GM19324 (cell line): ENCODE measurements at regions not wholly inside any gene's neighbourhood (a gene's known extent, or its start where the extent isn't known, plus 50 kb on each side); places are given as distances from the start of the nearest gene placed in this dataset.
"Not testable (repeated sequence)": the region's sequence is repeated elsewhere in the genome, so short reads cannot be mapped to it uniquely, and the experiment has no call there.

Experiments used
- ATAC-seq: cut with Tn5 transposase; IDR thresholded peaks from one replicate; pipeline ENCODE4 v1.9.1; 2021; ENCODE audit warnings: mild to moderate bottlenecking, moderate library complexity; ENCODE audit not compliant: unreplicated experiment, low FRiP score

- no peak for ATAC-seq
Measured at GRCh38 chr12:74595696-74596095, 58.1 kb downstream of the ATXN7L3B start.

GRCh38 chr12:74598819-74599218 is 61.2 kb downstream of the ATXN7L3B start:
- ATAC-seq = no peak

- no peak for ATAC-seq
Measured at GRCh38 chr12:74599932-74600331, 62.3 kb downstream of the ATXN7L3B start.

GRCh38 chr12:74600817-74601216 is 63.2 kb downstream of the ATXN7L3B start:
- not testable (repeated sequence) for ATAC-seq

DNA sequence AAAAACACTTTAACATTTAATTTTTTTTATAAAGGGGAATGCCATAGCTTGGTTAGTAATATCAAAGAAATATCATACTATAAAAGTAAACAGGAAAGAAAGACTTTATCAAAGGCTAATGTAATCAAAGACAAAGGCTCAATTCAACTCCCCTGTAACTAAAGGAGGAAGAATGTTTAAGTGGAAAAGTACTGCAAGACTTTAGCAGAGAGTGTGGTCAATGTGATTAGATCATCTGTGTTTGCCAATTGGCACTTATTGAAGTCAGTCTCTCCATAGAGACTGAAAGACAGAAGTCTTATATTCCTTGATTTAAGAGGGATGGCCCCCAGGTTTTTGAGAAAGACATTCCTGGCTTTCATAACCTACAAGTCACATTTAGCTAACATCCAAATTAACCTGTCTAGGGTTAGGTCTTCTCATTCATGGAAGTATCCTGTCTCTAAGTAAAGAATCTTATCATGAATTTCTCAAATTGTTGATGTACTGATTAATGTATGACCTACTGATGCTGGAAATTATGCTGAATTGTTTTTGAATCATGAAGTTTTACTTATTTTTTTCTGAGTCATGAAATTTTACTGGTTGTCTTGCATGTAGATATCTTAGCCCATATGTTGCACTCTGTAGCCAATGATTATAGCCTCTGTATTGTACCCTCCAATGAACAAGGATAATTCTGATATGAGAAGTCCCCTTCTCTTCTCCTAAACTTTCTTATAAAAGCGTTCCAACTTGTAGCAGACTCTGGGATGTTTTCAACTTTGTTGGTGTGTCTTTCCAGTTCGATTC is 65.4 kb downstream of the ATXN7L3B start:
- ATAC-seq = no peak

DNA sequence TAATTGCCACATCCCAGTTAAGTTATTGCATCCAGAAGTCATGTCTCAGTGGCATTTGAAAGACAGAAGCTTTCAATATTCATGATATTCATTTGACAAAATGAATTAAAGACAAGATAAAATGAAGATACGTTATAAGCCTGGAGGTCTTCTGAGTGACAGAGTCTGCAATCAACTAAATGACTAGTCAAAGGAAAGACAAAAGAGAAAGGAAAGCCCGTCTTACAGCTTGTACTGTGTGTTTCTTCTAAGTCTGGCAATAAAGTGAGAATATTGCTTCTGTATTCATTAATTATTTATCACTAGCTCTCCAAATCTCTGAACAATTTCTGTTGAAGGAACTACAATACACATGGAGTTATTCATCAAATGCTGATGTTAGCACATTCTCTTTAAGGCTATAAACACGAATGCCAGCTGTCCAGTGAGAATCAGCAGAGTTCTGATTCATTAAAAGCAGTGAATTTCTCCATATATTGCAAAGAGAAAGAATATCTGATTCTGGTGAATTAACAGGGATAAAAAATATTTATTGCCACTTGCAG is 70.7 kb downstream of the ATXN7L3B start:
- no peak for ATAC-seq

- ATAC-seq = no peak
Measured at GRCh38 chr12:74610711-74611110, 73.1 kb downstream of the ATXN7L3B start.

- no peak for ATAC-seq
Measured at GRCh38 chr12:74614426-74614825, 76.8 kb downstream of the ATXN7L3B start.

- ATAC-seq = no peak
Measured at GRCh38 chr12:74619084-74619483, 81.4 kb downstream of the ATXN7L3B start.

GRCh38 chr12:74619884-74620283 is 82.2 kb downstream of the ATXN7L3B start:
- no peak for ATAC-seq

DNA sequence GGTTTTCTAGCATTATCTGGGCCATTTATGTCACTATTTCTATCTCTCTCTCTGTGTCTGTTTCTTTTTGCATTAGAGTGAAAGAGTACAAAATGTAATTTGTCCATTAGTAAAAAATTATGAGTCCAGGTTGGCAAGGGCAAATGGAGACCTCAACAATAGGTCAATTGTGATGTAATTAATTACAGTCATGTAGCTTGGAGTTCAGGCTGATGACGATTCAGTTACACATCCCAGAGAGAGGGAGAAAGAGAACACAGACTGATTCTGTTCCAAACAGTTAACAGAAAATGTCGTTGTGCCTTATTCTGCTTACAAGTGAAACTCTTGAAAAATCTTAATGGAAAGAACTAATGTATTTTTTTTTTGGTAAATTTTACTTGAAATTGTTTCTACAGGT is 83.3 kb downstream of the ATXN7L3B start:
- ATAC-seq = no peak

GRCh38 chr12:74624201-74624600 is 86.6 kb downstream of the ATXN7L3B start:
- ATAC-seq = no peak

DNA sequence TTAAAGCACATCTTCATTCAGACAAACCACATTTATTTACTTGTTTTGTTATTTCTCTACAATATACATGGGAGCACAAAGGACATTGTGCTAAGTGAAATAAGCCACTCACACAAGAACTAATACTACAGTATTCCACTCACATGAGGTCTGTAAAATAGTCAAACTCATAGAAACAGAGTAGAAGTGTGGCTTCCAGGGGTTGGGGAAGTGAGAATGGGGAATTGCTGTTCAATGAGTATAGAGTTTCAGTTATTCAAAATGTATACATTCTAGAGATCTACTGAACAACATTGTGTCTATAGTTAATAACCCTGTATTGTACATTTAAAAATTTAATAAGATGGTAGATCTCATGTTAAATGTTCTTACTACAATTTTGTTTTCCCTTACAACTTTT is 88.8 kb downstream of the ATXN7L3B start:
- ATAC-seq = no peak

- no peak for ATAC-seq
Measured at GRCh38 chr12:74641262-74641661, 103.6 kb downstream of the ATXN7L3B start.

- no peak for ATAC-seq
Measured at GRCh38 chr12:74641694-74642093, 104.1 kb downstream of the ATXN7L3B start.

- no peak for ATAC-seq
Measured at GRCh38 chr12:74644681-74645080, 107.0 kb downstream of the ATXN7L3B start.

DNA sequence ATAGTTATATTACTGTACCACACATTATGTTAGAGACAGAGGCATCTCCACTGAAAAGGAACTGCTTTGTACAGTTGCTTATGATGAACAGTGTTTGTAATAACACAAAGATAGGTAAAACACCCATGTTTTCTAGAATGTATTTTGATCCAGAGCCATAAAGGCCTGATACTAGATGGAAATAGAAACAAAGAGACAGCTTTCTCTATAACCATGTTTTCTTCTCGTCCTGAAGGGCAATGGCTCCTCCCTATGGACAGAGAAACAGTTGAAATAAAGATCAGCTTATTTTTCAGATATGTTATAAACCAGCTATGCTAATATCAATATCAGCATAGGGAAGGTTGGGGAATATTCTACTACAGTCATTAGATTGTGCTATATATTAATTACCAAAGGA is 109.2 kb downstream of the ATXN7L3B start:
- no peak for ATAC-seq

GRCh38 chr12:74647256-74647655 is 109.6 kb downstream of the ATXN7L3B start:
- ATAC-seq = no peak

DNA sequence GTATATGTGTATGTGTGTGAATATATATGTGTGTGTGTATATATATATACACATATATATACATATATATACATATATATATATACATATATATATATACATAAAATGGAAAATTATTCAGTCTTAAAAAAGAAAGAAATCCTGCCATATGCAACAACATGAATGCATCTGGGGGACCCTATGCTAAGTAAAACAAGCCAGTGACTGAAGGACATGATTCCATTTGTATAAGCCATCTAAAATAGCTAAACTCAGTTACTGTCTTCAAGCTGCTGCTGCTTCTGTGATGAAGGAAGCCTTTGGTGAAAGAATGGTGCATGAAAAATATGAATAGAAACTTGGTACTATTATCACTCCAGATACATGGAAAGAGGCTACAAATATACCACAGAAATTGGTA is 118.6 kb downstream of the ATXN7L3B start:
- no peak for ATAC-seq

DNA sequence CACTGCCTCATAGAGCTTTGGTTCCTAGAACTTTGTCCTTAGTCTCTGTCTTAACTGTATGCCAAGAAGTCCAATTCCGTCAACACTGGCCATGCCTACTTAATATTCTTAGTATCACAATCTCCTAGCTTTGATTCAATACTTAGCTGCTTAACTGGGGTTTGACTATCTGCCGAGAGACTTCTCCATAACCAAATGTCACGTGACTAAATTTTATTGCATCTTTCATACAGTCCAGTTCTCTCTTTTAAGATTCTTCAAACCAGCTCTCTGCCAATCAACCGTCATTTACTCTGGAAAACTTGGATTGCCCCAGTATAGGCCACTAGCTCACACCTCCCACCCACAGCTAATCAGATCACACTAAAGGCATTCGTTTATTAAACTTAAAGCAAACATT is 122.8 kb downstream of the ATXN7L3B start:
- ATAC-seq = no peak

DNA sequence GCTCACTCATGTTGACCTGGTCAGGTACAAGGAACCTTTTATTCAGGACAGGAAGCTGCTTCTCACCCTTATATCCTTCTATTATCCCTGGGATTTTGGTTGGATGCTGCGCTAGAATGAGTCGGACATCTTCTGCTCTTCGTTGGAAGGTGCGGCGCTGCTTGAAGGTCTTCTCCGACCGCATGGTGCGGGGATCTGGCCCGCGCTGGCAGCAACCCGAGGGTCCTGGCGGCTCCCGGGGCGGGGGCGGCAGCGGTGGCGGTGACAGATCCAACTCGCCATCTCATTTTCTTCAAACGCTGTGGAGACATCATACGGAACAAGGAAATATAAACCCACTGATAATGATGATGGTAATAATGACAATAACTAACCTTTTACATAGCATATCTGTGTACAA is 126.3 kb downstream of the ATXN7L3B start:
- ATAC-seq = no peak

- ATAC-seq = no peak
Measured at GRCh38 chr12:74665690-74666089, 128.1 kb downstream of the ATXN7L3B start.
